ENCODE measurements at regions not wholly inside any gene's neighbourhood (a gene's known extent, or its start where the extent isn't known, plus 50 kb on each side); places are given as distances from the start of the nearest gene placed in this dataset.

DNA sequence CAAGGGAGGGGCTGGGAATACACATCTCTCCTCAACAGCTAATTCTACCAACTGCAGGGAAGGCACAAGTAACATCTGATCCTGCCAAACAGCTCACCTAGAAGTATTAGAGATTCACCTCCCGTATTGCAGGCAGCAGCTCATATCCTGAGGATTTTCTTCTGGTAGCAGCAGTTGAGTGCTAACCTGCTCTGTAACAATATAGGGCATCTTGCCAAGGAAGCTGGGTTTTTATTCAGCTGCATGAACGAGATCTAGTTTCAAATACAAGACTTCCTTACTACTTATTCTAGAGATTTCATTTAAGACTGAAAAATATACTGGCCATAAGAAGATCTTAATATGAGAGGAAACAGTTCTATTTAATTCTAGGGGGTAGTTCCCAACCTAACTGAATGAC, 261.4 kb upstream of the USP15 start:
- Histone ChIP-seq H3K4me3 (no peak overlapping the region), H3K4me1 (replicated peaks in 1 of 2) (no peaks in the 10 kb centered on the region), H3K9me3 (replicated peaks in 1 of 3) (no peaks in the 10 kb centered on the region), H3K27ac (no peak overlapping the region), H3K36me3 (replicated peaks in 1 of 2) (no peaks in the 10 kb centered on the region), H3K27me3 (no peaks in the 10 kb centered on the region)
- intact Hi-C loops (cut with DNase I): no loop called here
- TF ChIP-seq POLR2A (IDR thresholded peaks at IDR 0.05): no peak
- TF ChIP-seq, protein P1, sequence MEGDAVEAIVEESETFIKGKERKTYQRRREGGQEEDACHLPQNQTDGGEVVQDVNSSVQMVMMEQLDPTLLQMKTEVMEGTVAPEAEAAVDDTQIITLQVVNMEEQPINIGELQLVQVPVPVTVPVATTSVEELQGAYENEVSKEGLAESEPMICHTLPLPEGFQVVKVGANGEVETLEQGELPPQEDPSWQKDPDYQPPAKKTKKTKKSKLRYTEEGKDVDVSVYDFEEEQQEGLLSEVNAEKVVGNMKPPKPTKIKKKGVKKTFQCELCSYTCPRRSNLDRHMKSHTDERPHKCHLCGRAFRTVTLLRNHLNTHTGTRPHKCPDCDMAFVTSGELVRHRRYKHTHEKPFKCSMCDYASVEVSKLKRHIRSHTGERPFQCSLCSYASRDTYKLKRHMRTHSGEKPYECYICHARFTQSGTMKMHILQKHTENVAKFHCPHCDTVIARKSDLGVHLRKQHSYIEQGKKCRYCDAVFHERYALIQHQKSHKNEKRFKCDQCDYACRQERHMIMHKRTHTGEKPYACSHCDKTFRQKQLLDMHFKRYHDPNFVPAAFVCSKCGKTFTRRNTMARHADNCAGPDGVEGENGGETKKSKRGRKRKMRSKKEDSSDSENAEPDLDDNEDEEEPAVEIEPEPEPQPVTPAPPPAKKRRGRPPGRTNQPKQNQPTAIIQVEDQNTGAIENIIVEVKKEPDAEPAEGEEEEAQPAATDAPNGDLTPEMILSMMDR (IDR thresholded peaks at IDR 0.05): no peak
- DNase-seq: no peak
- WGBS, 4 donors: 35 to 50% (median 44%) methylated on average over 2 of the region's 2 CpGs

DNA sequence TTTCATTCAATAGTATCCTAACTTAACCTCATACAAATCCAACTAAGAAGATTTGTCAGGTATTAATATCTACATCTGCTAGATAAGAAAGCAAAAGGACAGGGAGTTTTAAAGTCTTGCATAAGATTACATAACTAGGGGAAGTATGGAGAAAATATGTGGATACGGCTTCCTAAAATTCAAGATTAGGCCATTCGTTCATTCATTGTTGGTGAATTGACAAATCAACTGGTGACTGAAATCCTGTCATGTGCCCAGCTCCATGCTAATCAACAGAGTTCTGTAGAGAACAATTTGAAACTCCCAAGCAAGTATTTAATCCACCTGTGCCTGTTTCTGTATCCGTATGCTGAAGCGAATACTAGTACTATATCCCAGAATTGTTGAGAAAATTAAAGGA, 260.9 kb upstream of the USP15 start:
- Histone ChIP-seq H3K27ac (no peak overlapping the region), H3K36me3 (replicated peaks in 1 of 2) (no peaks in the 10 kb centered on the region), H3K4me1 (replicated peaks in 1 of 2) (no peaks in the 10 kb centered on the region), H3K27me3 (no peaks in the 10 kb centered on the region), H3K9me3 (replicated peaks in 1 of 3) (no peaks in the 10 kb centered on the region), H3K4me3 (no peak overlapping the region)
- WGBS, 4 donors: 59 to 76% (median 59%) methylated on average over 4 of the region's 4 CpGs
- no peak for DNase-seq
- intact Hi-C loops (cut with DNase I): no loop called here
- TF ChIP-seq, protein P1 (IDR thresholded peaks at IDR 0.05): no peak
- TF ChIP-seq POLR2A (IDR thresholded peaks at IDR 0.05): no peak

DNA sequence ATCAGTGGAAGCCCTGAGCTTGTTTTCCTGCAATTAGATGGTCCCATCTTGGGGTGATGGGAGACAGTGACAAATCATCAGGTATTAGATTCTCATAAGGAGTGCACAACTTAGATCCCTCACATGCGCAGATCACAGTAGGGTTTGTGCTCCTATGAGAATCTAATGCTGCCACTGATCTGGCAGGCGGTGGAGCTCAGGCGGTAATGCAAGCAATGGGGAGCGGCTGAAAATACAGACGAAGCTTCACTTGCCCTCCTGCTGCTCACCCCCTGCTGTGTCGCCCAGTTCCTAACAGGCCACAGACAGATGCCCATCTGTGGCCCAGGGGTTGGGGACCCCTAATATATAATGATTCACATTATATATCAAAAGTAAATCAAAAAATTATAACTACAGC, 258.8 kb upstream of the USP15 start:
- no peaks in the 10 kb centered on the region for H3K27me3 ChIP-seq
- H3K9me3 ChIP-seq (replicated peaks in 1 of 3): no peaks in the 10 kb centered on the region
- 88 to 98% (median 94%) methylated on average over 6 of the region's 6 CpGs for WGBS, 4 donors
- intact Hi-C loops (cut with DNase I): no loop called here
- no peaks in the 10 kb centered on the region for H3K36me3 ChIP-seq (replicated peaks in 1 of 2)
- no peak overlapping the region for H3K27ac ChIP-seq
- H3K4me3 ChIP-seq: no peak overlapping the region
- no peaks in the 10 kb centered on the region for H3K4me1 ChIP-seq (replicated peaks in 1 of 2)
- TF ChIP-seq POLR2A (IDR thresholded peaks at IDR 0.05): no peak
- TF ChIP-seq, protein P1 (IDR thresholded peaks at IDR 0.05): no peak
- DNase-seq: no peak

DNA sequence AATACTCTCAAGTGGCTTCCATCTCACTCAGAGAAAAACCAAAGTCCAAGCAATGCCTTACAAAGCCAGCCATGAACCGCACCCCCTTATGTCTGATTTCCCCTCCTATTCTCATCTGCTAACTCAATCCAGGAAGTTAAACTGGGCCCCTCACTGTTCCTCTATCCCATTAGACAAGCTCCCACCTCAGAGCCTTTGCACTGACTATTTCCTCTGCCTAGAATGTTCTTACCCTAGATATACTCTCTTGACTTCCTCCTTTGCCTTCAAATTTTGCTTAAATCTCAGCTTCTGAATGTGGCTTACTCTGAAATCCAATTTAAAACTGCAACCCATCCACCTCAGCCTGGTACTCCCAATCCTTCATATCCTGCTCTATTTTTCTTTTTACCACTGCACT, 257.0 kb upstream of the USP15 start:
- H3K4me3 ChIP-seq: no peak overlapping the region
- WGBS, 4 donors: 75 to 94% (median 92%) methylated on average over 1 of the region's 1 CpG
- no peak for DNase-seq
- no peaks in the 10 kb centered on the region for H3K36me3 ChIP-seq (replicated peaks in 1 of 2)
- no peaks in the 10 kb centered on the region for H3K4me1 ChIP-seq (replicated peaks in 1 of 2)
- no peak overlapping the region for H3K27ac ChIP-seq
- no peak for TF ChIP-seq POLR2A (IDR thresholded peaks at IDR 0.05)
- TF ChIP-seq, protein P1 (IDR thresholded peaks at IDR 0.05): no peak
- no peaks in the 10 kb centered on the region for H3K27me3 ChIP-seq
- H3K9me3 ChIP-seq (replicated peaks in 1 of 3): no peaks in the 10 kb centered on the region
- intact Hi-C loops (cut with DNase I): no loop called here

Measured in adrenal gland (tissue), 9 donors.